ENCODE measurements at regions not wholly inside any gene's neighbourhood (a gene's known extent, or its start where the extent isn't known, plus 50 kb on each side); places are given as distances from the start of the nearest gene placed in this dataset.

DNA sequence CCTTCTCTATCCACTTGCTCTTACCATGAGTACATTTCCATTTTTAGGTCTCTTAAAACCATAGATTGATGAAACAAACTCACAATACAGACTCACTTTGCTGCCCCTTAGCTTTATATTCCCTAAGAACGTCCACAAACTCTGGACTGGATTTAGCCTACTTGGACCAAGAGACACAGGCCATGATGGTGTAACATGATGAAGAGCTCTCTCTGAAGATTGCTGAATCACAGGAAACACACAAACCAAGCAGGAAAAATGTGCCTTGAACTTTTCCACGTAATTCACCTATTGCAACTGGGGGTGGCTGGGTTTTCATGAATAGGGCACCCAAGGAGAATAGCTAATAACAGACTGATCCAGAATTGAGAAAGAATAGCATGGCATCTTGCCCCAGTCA lies 201.7 kb upstream of the RBBP8 start:
- Histone ChIP-seq H3K27ac (no peak overlapping the region), H3K4me1 (0 out of 3 replicates have a peak, but pooled peaks cover 8% of the 10 kb centered on the region), H3K9me3 (no peaks in the 10 kb centered on the region), H3K4me2 (no peak overlapping the region), H3K4me3 (no peak overlapping the region)
- FAIRE-seq (no peak), ATAC-seq (no peak), DNase-seq (ENCODE audit: low read depth in 1 of 2, low spot score in 1 of 2) (no peak)
- TF ChIP-seq CEBPB (IDR thresholded peaks at IDR 0.05) = no peak
- no peak for TF ChIP-seq RCOR1 (IDR thresholded peaks at IDR 0.05; ENCODE audit: low read depth, low read length)
- no peak for TF ChIP-seq NR3C1 (IDR thresholded peaks at IDR 0.05)
- TF ChIP-seq, protein P1, sequence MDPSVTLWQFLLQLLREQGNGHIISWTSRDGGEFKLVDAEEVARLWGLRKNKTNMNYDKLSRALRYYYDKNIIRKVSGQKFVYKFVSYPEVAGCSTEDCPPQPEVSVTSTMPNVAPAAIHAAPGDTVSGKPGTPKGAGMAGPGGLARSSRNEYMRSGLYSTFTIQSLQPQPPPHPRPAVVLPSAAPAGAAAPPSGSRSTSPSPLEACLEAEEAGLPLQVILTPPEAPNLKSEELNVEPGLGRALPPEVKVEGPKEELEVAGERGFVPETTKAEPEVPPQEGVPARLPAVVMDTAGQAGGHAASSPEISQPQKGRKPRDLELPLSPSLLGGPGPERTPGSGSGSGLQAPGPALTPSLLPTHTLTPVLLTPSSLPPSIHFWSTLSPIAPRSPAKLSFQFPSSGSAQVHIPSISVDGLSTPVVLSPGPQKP (IDR thresholded peaks at IDR 0.05; ENCODE audit: low read depth, low read length) = no peak
- POLR2A ChIA-PET = no interaction called here
- CTCF ChIA-PET = interaction anchor here (1.6 kb wide), 1 partner anchor 67 kb away, joined by 4 read pairs; no protein-coding TSS in a partner anchor
- WGBS (ENCODE audit: missing lambda C conversion rate) = 37% methylated on average over 2 of the region's 2 CpGs

DNA sequence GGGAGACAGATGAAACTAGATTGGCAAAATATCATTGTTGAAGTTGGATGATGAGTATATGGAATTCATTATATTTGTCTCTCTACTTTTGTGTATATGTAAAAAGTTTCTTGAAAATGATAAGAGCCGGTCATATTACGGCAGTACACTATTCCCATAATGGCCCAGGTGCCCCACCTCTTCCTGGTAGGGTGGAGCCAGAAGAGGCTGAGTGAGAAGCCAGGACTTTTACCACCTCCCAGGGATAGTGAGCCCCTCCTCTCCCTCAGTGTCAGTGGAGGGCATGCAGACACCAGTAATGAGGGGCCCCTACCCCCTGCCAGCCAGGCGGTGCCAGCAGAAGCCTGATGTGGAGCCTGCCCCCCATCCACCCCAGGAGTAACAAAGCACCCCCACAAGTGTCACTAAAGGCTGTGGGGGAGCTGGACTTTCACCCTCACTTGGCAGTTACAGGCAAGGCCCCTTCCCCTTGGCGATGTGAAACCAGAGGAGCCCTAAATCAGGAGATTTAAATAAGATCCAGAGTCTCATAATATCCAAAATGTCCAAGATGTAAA lies 198.9 kb upstream of the RBBP8 start:
- H3K9me3 ChIP-seq = no peaks in the 10 kb centered on the region
- DNase-seq (ENCODE audit: low read depth in 1 of 2, low spot score in 1 of 2) = no peak
- FAIRE-seq = no peak
- ChIA-PET CTCF (interaction anchor here (0.8 to 1.4 kb wide), 2 partner anchors 11 to 22 kb away, joined by 3 read pairs; no protein-coding TSS in a partner anchor), POLR2A (no interaction called here)
- ATAC-seq = no peak
- H3K4me2 ChIP-seq = no peak overlapping the region
- TF ChIP-seq NPAS2 (CRISPR knock-in tag; IDR thresholded peaks at IDR 0.05; ENCODE audit: borderline replicate concordance) (no peak), MYC (IDR thresholded peaks at IDR 0.05; ENCODE audit: borderline replicate concordance, low read length) (no peak), MAZ (IDR thresholded peaks at IDR 0.05; ENCODE audit: borderline replicate concordance, low read depth, low read length) (no peak), CHD2 (IDR thresholded peaks at IDR 0.05; ENCODE audit: low read length, partially characterized antibody) (no peak), FOSL2 (IDR thresholded peaks at IDR 0.05) (no peak), FOSL2 (CRISPR knock-in tag; IDR thresholded peaks at IDR 0.05) (no peak), EP300 (IDR thresholded peaks at IDR 0.05) (no peak)
- H3K4me1 ChIP-seq = no peaks in the 10 kb centered on the region
- no peak overlapping the region for H3K4me3 ChIP-seq
- peak overlapping the region in 1 of 2 experiments; percentile 55; a peak in 1 of 6 replicates for H3K27ac ChIP-seq
- 62% methylated on average over 4 of the region's 4 CpGs for WGBS (ENCODE audit: missing lambda C conversion rate)

DNA sequence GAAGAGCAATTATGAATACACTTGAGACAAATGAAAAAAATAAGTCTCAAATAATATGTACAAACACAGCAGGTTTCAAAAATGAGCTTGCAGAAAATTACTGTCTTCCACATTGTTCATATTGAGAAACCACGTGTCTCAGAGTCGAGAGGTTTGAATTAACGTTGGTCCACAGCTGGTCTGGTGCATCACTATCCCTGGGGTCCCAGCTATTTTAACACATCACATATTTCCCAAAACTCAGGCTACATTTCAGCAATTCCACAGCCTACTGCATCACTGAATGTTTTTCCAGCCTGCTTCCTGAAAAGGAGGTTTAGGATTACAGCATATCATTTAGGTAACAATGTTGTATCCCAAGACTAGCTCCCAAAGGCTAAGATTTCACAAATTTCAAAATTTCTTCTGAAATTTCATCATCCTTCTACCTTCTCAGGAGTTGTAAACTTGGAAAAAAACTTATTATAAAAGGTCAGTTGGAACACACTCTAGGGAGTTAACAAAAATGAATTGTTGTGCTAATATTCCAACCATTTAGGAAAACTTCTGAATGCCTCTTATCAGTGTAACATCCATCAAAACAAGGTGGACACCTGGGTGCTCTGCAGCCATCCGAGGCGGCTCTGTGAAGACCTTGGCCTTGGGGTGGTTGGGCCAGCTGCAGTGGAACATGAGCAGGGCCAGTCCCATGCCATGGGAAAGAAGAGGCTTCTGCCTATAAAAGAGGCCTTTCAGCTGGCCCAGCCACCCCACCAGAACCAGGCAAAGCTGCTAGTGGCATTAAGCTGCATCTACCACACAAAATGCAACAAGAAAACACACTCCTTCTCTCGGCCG lies 198.1 kb upstream of the RBBP8 start:
- 0 out of 6 replicates have a peak overlapping the region, but pooled peaks of 1 of the 2 experiments have one; percentile 37 for H3K27ac ChIP-seq
- POLR2A ChIA-PET = no interaction called here
- H3K4me2 ChIP-seq = no peak overlapping the region
- no peaks in the 10 kb centered on the region for H3K9me3 ChIP-seq
- WGBS (ENCODE audit: missing lambda C conversion rate) = 87% methylated on average over 7 of the region's 7 CpGs
- ATAC-seq (no peak), DNase-seq (ENCODE audit: low read depth in 1 of 2, low spot score in 1 of 2) (no peak), FAIRE-seq (no peak)
- no peaks in the 10 kb centered on the region for H3K4me1 ChIP-seq
- H3K4me3 ChIP-seq = no peak overlapping the region
- TF ChIP-seq, protein P2, sequence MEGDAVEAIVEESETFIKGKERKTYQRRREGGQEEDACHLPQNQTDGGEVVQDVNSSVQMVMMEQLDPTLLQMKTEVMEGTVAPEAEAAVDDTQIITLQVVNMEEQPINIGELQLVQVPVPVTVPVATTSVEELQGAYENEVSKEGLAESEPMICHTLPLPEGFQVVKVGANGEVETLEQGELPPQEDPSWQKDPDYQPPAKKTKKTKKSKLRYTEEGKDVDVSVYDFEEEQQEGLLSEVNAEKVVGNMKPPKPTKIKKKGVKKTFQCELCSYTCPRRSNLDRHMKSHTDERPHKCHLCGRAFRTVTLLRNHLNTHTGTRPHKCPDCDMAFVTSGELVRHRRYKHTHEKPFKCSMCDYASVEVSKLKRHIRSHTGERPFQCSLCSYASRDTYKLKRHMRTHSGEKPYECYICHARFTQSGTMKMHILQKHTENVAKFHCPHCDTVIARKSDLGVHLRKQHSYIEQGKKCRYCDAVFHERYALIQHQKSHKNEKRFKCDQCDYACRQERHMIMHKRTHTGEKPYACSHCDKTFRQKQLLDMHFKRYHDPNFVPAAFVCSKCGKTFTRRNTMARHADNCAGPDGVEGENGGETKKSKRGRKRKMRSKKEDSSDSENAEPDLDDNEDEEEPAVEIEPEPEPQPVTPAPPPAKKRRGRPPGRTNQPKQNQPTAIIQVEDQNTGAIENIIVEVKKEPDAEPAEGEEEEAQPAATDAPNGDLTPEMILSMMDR (IDR thresholded peaks at IDR 0.05) = no peak
- TF ChIP-seq, protein P3, sequence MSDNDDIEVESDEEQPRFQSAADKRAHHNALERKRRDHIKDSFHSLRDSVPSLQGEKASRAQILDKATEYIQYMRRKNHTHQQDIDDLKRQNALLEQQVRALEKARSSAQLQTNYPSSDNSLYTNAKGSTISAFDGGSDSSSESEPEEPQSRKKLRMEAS (IDR thresholded peaks at IDR 0.05) = no peak
- TF ChIP-seq, protein P4, sequence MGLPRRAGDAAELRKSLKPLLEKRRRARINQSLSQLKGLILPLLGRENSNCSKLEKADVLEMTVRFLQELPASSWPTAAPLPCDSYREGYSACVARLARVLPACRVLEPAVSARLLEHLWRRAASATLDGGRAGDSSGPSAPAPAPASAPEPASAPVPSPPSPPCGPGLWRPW (IDR thresholded peaks at IDR 0.05) = no peak
- CTCF ChIA-PET = interaction anchor here (0.8 to 1.4 kb wide), 2 partner anchors 10 to 23 kb away, joined by 3 read pairs; no protein-coding TSS in a partner anchor

DNA sequence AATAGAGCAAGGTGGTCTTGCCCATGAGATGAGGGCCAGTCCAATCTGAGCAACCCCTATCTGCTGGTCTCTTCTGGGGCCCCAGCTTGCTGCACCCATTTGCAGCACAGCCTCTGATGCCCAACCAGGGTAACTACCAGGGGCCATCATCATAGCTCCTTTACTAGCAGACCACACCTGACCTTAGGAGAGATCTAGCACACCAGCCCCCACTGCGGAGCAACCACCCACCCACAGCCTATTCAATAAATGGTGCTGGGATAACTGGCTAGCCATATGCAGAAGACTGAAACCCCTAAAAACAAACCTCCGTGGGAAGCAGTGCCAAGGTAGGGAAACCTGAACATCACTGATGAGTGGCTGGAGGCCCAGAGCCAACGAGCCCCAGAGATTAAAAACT lies 196.1 kb upstream of the RBBP8 start:
- no peak for DNase-seq (ENCODE audit: low read depth in 1 of 2, low spot score in 1 of 2)
- H3K4me2 ChIP-seq = no peak overlapping the region
- no peak overlapping the region for H3K27ac ChIP-seq
- H3K4me1 ChIP-seq = no peaks in the 10 kb centered on the region
- no peak for FAIRE-seq
- TF ChIP-seq JUN (IDR thresholded peaks at IDR 0.05) = no peak
- no peak for ATAC-seq
- no peaks in the 10 kb centered on the region for H3K9me3 ChIP-seq
- CTCF ChIA-PET = interaction anchor here (0.9 kb wide), 1 partner anchor 62 kb away, joined by 3 read pairs; no protein-coding TSS in a partner anchor
- 39% methylated on average over 2 of the region's 3 CpGs for WGBS (ENCODE audit: missing lambda C conversion rate)
- POLR2A ChIA-PET = no interaction called here
- H3K4me3 ChIP-seq = no peak overlapping the region
